ENCODE measurements at regions not wholly inside any gene's neighbourhood (a gene's known extent, or its start where the extent isn't known, plus 50 kb on each side); places are given as distances from the start of the nearest gene placed in this dataset.

DNA sequence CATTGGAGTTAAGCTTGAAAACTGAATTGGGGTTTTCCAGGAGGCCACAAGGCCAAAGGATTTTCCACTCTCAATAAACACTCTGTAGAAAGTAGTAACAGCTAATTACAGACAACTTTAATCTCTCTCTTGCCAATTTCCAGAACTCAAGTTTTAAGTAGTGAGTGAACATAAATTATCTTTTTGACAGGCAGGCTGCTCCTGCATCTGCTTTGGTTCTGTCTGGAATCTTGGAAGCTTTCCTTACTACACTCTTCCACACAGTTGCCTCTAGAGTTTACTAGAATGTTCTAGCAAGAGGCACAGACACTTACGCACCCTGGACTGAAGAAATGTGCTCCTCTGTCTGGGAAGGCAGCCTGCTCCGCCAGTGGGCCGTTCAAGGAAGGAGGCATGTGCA, 90.5 kb upstream of the WAC start:
- TF ChIP-seq, protein P1, sequence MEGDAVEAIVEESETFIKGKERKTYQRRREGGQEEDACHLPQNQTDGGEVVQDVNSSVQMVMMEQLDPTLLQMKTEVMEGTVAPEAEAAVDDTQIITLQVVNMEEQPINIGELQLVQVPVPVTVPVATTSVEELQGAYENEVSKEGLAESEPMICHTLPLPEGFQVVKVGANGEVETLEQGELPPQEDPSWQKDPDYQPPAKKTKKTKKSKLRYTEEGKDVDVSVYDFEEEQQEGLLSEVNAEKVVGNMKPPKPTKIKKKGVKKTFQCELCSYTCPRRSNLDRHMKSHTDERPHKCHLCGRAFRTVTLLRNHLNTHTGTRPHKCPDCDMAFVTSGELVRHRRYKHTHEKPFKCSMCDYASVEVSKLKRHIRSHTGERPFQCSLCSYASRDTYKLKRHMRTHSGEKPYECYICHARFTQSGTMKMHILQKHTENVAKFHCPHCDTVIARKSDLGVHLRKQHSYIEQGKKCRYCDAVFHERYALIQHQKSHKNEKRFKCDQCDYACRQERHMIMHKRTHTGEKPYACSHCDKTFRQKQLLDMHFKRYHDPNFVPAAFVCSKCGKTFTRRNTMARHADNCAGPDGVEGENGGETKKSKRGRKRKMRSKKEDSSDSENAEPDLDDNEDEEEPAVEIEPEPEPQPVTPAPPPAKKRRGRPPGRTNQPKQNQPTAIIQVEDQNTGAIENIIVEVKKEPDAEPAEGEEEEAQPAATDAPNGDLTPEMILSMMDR (IDR thresholded peaks at IDR 0.05): no peak
- TF ChIP-seq POLR2A (IDR thresholded peaks at IDR 0.05) (no peak), POLR2AphosphoS5 (IDR thresholded peaks at IDR 0.05; ENCODE audit: insufficient read depth in 1 of 2, low read depth in 1 of 2) (no peak)

All from vagina (tissue), 2 donors.